RWPE1 (cell line): ENCODE measurements at regions not wholly inside any gene's neighbourhood (a gene's known extent, or its start where the extent isn't known, plus 50 kb on each side); places are given as distances from the start of the nearest gene placed in this dataset.

ENCODE experiments used
- CTCF ChIA-PET: fragments of 350-600 bp; sonication (Branson Sonifier 250); formaldehyde crosslinking; extraction: SDS; loops from one replicate; lab custom pipeline; 2021; lab: Yijun Ruan, JAX
- POLR2A ChIA-PET: fragments of 400-600 bp; formaldehyde crosslinking; extraction: SDS; loops from one replicate; lab custom pipeline; 2020; ENCODE audit warnings: antibody characterized with exemption; ENCODE audit not compliant: low non-redundant PET; lab: Yijun Ruan, JAX
- DNase-seq: peaks from one replicate; pipeline ENCODE4 v3.0.0; 2012; ENCODE audit warnings: low spot score
- H3K27ac ChIP-seq: fragments of 450-650 bp; 2 replicates; pipeline ENCODE4 v1.5.1; 2017
- TF ChIP-seq, protein P1 (sequence below): fragments of 450-650 bp; conservative IDR thresholded peaks from 2 replicates; pipeline ENCODE4 v1.5.1; 2017; ENCODE audit warnings: low read depth, mild to moderate bottlenecking

DNA sequence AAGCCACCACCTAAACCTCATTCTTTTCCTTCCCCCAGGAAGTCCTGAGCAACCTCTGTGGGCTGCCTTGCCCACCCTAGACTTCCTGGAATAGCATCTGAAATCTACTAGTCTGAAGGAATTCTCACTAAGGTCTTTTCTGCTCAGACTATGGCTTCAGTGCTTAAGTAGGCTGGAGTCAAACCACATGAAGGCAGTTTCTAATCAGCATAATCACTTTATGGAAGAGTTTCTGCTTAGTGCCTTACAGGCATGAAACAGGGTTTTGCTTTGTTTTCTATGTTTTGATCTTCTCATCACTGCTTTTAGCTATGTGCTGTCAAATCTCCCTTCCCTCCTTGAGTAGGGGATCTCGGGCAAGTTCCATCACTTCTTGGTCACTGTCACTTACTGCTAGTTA is 117.7 kb downstream of the WT1 start:
- no peak for DNase-seq
- TF ChIP-seq, protein P1, sequence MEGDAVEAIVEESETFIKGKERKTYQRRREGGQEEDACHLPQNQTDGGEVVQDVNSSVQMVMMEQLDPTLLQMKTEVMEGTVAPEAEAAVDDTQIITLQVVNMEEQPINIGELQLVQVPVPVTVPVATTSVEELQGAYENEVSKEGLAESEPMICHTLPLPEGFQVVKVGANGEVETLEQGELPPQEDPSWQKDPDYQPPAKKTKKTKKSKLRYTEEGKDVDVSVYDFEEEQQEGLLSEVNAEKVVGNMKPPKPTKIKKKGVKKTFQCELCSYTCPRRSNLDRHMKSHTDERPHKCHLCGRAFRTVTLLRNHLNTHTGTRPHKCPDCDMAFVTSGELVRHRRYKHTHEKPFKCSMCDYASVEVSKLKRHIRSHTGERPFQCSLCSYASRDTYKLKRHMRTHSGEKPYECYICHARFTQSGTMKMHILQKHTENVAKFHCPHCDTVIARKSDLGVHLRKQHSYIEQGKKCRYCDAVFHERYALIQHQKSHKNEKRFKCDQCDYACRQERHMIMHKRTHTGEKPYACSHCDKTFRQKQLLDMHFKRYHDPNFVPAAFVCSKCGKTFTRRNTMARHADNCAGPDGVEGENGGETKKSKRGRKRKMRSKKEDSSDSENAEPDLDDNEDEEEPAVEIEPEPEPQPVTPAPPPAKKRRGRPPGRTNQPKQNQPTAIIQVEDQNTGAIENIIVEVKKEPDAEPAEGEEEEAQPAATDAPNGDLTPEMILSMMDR, result no peak
- ChIA-PET POLR2A (no interaction called here), CTCF (interaction anchor here (0.6 kb wide), 1 partner anchor 859 kb away, joined by 4 read pairs; no protein-coding TSS in a partner anchor)
- H3K27ac ChIP-seq, result no peak overlapping the region

DNA sequence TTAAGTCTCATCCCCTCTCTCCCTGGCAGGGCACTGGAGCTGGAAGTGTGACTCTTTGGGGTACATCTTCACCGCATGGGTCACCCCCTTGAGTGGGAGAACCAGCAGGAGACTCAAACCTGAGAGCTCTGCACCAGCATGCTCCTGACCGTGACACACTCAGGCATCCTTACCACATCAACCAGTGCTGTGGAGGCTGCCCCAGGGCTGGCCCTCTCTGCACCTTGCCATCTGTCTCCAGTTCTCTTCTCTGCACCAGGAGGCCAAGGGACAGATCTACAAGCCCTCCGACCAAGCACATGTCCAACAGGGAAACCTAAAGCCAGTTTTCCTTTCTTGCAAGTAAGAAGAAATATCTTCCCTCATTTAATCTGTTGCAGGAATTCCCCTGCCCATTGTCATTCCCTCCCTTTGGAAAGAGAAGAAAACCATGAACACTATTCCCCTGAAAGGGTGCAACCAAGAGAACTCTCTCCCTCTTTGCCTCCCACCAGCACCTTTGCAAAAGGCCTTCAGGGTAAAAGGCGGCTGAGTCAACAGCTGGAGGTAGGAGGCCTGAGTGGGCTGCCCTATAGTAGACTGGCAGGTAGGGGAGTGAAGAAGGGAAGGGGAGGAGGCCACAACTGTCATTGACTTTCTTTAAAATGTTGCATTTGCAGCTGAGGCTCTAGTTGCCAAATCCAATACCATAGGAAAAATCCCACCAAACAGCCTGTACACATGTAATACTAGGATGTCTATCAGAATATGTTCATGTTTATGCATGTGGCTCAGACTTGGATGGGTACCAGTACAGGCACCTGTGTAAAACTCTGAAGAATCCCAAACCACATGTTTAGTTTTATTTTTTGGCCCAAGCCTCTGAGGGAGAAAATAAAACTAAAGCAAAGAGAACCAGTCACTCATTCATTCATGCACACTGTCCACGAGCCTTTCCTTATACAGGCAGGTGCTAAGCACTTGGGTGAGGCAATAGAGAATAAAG is 117.0 kb downstream of the WT1 start:
- ChIA-PET CTCF (interaction anchor here (0.5 to 1.5 kb wide), 3 partner anchors 266 to 859 kb away, joined by 3 to 7 read pairs (median 4); no protein-coding TSS in a partner anchor), POLR2A (no interaction called here)
- DNase-seq, result no peak
- TF ChIP-seq, protein P1, result no peak
- no peak overlapping the region for H3K27ac ChIP-seq

DNA sequence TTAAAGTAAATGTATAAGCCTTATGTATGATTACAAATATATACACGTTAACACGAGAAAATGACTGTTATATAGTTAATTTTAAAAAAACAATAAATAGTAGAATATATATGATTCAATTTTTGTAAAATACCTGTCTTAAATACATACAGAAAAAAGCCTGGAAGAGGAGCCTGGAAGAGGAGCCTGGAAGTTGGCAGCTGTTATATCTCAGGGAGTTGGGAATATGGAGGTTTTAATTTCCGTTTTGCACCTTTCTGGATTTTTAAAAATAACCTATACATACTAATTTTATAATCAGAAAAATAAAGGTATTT is 111.6 kb downstream of the WT1 start:
- POLR2A ChIA-PET, result no interaction called here
- no peak overlapping the region for H3K27ac ChIP-seq
- CTCF ChIA-PET, result interaction anchor here (0.7 to 1.1 kb wide), 7 partner anchors 9 to 485 kb away, joined by 3 read pairs; no protein-coding TSS in a partner anchor
- no peak for DNase-seq
- TF ChIP-seq, protein P1, result peak; percentile 30; the same call in 1 of the 2 replicates

DNA sequence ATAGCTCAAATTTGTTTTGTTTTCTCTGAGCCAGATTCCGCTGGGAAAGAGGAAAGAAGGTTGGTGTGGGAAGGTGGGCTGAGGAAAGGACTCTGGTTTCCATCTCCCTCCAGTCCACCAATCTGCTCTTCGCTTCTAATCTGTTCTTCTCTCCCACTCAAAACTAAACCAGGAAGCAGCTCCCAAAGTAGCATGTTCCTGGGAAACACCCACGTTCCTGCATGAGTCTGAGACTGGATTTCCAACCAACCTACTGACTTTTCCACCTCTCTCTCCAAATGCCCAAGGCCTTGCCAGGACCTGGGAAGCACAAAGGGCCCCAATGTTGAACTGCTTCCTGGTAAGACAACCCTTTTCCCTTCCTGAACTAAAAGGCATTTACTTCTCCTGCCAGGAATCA is 110.2 kb downstream of the WT1 start:
- no peak overlapping the region for H3K27ac ChIP-seq
- ChIA-PET POLR2A (no interaction called here), CTCF (interaction anchor here (0.6 kb wide), 1 partner anchor 120 kb away, joined by 3 read pairs; no protein-coding TSS in a partner anchor)
- no peak for DNase-seq
- TF ChIP-seq, protein P1, result no peak

DNA sequence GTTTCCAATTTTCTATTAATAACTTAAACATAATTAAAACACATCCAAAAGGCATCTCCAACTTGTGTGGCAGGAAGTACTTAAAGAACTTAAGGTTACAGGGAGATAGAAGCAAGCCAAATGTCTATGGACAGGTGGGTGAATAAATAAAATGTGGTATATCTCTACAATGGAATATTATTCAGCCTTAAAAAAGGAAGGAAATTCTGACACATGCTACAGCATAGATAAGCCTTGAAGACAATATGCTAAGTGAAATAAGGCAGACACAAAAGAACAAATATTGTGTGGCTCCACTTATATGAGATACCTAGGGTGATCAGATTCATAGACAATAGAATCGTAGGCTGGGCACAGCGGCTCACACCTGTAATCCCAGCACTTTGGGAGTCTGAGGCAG is 109.6 kb downstream of the WT1 start:
- ChIA-PET CTCF (no interaction called here), POLR2A (no interaction called here)
- H3K27ac ChIP-seq, result no peak overlapping the region
- DNase-seq, result no peak
- TF ChIP-seq, protein P1, result no peak

DNA sequence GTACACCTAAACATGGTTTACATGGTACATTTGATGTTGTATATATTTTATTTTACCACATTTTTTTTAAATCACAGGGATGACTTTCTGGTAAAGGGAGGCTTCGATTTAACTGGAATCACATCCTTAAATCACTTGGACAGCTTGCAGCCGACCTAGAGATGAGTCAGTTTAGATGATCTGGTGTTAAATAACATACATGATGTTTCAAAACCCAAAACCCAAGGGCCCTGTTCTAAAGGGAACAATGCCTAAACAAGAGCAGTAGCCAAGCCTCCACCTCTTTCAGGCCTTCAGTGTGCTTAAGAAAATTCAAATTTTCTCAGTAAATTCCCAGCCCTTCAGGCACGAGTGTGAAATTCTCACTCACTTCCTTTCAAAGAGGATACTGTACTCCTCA is 108.8 kb downstream of the WT1 start:
- CTCF ChIA-PET, result interaction anchor here (0.6 kb wide), 1 partner anchor 368 kb away, joined by 3 read pairs; no protein-coding TSS in a partner anchor
- no peak overlapping the region for H3K27ac ChIP-seq
- TF ChIP-seq, protein P1, result no peak
- no peak for DNase-seq
- POLR2A ChIA-PET, result no interaction called here
